DMS 273 treated with DMSO at 0.1 percent for 48 hours (cell line): ENCODE measurements at regions not wholly inside any gene's neighbourhood (a gene's known extent, or its start where the extent isn't known, plus 50 kb on each side); places are given as distances from the start of the nearest gene placed in this dataset.

ENCODE experiments used
- DNase-seq: peaks from one replicate; lab custom pipeline; 2025; lab: John Stamatoyannopoulos, UW

DNA sequence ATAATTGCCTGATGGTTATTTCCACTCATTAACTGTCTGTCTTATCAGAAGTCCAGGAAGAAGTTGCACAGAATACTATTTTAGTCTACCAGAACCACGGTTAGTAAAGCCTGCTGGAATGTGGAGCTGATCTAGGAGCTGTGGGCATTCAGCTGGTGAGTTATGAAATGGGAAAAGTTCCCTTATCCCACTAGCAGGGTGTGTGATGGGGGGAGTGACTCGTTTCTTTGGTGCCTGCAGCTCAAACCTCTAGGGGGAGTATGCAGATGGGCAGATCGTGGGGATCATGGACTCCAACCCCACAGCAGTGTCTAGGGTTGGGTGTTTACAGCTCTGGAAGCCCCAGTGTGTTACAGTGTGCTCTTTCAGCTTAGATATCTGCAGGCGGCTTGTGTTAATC lies 305.7 kb upstream of the BOD1L1 start:
- DNase-seq: no peak

DNA sequence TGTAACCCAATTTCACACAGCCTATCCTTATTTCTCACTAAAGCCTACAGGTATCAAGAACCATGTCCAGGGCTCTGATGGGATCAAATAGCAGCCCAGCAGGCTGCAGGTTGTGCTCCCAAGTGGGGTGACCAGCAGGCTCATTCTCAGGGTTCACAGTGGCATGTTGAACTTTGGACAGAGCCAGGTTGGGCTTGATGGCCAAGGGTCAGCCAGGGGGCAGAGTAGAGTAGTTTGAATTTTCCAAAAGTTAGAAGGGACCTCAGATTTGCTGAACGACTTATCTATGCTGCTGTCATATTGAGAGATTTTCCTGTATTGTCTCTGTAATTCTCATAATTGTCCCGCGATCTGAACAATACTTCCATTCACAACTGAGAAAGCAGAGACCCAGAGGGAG lies 310.8 kb upstream of the BOD1L1 start:
- no peak for DNase-seq

DNA sequence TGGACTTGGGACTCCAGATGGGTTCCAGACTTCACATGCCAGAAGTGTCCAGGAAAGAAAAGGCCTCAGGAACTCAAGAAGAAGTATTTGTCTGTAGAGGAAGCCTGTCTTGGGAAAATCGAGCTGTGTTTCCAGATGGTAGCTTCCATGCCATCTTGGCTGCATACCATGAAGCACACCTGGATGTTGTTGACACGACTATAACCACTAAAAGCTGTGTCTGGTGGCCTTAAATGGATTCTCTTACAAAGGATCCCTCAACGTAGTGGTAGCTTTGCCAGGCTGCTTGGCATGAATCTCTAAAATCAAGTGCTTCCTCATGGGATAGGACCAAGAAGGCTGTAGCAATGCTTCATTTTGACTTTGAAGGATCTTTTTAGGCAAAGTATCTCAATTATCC lies 313.4 kb upstream of the BOD1L1 start:
- DNase-seq: no peak

DNA sequence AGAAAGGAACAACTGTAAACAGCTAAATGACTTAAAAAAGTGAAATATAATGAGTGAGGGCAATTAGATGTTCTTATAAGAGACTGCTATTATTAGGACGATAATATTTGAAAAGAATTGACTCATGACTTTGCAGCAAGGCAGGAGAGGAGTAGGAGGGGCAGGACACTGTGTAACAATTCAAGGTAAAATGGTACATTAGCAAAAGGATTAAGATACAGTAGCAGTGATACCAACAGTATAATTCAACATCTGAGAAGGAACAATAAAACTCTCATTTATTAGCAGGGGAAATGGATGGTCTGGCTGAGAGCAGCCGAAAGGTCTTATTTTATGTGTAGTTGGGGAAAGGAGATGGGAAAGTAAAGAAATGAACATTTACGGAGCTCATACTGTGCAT lies 315.5 kb upstream of the BOD1L1 start:
- no peak for DNase-seq

DNA sequence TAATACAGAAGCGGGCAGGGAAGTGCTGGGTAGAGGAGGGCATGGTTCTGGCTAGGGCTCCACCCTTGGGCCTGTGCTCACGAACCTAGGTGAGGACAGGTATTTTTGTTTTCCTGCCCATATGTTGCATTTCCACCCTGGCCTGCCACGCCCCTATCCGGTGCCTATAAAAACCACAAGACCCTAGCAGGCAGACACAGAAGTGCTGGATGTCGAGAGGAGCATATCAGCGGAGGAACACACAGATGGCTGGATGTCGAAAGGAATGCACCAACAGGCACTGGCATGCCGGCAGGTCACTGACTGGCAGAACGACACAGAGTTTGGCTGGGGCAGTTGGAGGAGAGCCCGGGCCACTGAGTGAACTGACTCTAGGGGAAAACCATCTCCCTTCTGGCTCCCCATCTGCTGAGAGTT lies 316.6 kb upstream of the BOD1L1 start:
- peak; percentile 91 for DNase-seq

DNA sequence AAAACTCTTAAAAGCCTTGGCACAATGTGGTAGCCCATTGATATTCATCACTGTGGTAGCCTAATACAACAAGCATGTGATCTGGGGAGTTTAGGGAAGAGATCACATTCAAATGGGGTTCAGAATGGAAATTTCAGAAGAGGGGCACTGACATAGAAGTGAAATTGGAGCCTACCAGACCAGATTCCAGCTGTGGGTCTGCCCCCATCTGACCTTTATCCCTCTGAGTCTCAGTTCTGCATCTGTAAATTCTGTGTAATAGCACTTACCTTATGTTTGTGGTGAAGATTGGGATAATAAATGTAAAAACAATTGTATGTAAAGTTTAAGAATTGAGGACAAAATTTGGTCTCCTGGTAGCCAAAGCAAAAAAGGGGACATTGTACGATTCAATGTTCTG lies 320.4 kb upstream of the BOD1L1 start:
- no peak for DNase-seq

DNA sequence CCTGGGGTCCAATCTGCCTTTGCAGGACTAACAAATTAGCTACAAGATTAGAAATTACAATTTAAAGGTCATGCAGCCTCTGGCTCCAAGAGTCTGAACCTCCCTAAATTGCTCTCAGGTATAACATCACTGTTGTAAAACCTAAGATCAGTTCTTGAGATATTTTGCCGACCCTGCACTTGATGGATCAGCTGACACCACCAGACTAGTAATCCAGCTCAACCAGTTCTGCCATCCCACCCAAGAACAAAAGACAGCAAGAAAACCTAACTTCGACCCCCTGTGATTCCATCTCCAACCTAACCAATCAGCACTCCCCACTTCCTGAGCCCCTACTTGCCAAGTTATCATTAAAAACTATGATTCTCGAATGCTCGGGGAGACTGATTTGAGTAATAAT lies 323.0 kb upstream of the BOD1L1 start:
- no peak for DNase-seq

DNA sequence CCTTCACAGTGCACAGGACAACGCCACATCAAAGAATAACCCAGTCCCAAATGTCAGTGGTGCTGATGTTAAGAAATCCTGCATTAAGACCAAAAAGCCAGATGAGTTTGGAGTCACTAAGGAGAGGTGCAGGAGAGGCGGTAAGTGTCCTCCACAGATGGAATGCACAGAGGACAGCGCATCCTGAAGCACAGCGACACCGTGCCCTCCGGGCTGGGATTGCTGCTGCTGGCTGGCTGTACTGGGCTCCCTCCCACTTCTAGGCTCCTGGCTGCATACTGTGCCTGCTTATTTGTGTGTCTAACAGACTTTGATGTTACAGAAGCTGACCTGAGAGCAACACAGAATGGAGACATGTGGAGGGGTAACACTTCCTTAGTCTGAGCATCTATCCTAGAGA lies 325.6 kb upstream of the BOD1L1 start:
- no peak for DNase-seq

DNA sequence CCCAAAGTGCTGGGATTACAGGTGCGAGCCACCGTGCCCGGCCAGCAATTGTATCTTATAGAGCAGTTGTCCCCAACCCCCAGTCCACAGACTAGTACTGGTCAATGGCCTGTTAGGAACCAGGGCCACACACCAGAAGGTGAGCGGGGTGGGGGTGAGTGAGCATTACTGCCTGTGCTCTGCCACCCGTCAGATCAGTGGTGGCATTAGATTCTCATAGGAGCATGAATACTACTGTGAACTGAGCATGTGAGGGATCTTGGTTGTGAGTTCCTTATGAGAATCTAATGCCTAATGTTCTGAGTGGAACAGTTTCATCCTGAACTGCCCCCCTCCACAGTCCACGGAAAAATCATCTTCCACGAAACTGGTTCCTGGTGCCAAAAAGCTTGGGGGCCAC lies 328.0 kb upstream of the BOD1L1 start:
- DNase-seq: no peak

DNA sequence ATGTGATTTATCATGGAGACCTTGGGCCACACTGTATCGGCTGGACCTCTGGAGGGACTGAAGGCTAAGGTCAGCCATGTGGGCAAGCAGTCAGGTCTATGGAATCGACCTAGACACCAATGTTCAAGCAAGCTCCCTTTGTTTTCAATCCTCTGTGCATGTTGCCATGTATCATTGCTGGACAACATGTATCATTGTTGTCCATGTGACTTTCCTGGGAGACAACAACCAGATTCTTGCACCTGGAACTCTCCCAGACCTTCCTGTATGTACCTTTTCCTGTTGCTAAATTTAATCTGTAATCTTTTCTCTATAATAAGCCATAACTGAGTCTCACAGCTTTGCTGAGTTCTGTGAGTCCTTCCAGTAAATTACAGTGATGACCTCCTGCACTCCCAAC lies 329.4 kb upstream of the BOD1L1 start:
- DNase-seq: no peak

DNA sequence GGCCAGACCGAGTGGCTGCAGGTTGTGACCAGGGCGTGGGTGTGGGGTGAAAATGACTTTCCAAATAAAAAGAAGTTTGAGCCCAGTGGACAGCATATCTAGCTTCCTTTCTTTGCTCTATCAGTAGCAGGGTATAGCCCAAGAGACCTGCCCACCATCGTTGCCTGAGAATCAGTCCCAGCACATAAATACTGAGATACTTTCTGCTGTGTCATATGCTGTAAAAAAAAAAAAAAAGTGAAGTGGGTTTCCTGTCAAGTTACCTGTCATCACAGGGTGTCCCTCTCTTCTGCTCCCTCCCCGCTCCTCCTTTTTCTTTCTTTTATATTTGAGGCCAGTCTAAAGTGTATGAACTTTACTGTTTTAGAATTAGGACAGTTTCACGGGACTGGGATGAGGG lies 330.3 kb upstream of the BOD1L1 start:
- DNase-seq: no peak

DNA sequence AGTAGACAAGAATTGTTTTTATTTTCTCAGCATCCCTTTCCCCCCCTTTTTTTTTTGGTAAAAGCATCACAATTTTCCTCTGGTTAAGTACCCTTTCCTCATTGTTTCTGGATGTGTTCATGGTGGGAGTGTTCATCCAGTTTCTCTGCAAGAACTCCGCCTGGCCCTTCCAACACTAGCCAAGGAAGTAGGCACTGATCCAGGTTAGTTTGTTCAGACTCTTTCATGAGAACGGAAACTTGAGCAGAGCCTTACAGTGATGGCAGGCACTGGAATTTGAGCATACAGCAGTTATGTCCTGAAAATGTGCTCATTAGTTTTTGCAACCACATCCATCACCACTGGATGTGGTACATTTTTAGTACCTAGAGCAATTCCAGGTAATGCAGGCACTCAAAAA lies 336.1 kb upstream of the BOD1L1 start:
- no peak for DNase-seq

DNA sequence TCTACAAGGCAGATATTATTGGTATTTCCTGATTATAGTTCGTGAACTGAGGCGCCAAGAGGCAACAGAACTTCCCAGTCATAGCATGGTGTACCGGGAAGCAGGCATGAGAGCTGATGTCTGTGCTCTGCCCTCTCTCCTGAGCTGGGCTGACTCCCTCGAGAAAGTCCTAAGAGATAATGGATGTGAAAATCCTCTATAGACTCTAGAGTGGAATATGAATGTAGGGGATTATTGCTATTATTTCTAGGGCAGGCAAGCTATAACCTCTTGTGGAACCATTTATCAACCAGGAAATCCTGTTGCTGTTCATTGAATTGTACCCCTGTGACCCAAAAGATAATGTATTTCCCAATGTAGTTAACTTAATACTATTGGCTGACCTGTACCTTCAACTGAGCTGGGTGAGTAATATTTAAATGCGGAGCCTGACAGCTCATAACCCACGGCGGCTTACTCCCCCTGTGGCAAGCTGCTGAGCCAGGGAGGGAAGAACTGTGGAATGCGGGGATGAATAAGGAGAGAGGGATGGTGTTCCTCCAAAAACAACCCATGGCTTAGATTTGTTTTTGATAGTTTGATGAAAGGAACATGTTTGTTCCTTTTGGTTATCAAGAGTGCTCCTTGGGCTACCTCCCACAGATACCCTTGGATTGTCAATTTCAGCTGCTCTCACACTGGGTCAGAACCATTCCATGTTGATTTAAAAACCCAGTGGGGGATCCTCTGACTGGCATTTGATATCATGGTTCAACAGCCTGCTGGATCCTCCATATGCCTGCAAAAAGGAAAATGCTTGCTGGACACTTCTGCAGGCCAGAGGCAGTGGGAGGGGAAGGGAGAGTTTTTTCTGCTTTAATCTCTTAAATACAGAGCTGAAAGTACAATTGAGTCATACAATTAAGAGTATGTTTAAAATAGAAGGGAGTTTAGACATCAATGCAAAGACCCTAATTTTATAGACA lies 339.0 kb upstream of the BOD1L1 start:
- no peak for DNase-seq

DNA sequence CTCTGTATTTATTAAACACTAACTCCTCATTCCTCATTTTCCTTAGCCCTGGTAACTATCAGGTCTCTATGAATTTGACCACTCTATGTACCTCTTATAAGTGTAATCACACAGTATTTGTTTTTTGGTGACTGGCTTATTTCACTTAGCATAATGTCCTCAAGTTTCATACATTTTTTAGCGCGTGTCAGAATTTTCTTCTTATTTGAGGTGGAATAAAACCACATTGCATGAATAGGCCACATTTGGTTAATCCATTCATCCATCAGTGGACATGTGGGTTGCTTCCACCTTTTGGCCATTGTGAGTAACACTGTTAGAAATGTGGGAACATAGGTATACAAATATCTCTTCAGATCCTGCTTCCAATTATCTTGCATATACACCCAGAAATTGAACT lies 341.2 kb upstream of the BOD1L1 start:
- DNase-seq: no peak

DNA sequence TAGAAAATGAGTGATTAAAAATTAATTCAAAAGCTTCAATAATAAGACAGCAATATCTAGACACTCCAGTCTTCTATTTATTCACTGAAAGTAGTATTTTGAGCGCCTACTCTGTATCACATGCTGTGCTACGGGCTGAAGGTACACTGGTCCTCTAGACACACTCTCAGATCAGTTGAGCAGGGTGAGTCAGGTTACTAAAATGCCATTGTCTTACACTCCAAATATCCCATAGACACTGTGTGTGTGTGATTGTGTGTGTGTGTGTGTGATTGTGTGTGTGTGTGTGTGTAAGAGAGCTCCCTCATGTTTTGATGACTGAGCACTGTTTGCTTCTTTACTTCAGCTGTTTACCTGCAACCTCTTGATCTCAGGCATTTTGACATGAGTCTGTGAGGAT lies 342.8 kb upstream of the BOD1L1 start:
- DNase-seq: no peak

DNA sequence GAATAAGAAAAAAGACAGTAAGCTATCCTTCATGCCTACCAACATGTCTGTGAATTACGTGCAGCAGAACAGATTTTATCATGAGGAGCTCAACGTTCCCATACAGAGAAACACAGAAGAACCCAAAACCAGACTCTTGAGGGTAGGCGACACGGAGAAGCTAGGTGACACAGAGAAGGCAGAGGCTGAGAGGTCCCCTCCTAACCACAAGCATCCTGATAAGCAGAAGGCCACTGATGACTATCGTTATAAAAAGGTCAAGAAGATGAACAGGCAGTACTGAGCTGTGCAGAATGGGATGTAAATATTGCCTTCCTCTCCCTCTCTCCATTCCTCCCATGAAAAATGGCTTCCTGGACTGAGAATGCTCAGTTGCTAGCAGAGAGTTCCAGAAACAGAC lies 350.2 kb upstream of the BOD1L1 start:
- DNase-seq: no peak

DNA sequence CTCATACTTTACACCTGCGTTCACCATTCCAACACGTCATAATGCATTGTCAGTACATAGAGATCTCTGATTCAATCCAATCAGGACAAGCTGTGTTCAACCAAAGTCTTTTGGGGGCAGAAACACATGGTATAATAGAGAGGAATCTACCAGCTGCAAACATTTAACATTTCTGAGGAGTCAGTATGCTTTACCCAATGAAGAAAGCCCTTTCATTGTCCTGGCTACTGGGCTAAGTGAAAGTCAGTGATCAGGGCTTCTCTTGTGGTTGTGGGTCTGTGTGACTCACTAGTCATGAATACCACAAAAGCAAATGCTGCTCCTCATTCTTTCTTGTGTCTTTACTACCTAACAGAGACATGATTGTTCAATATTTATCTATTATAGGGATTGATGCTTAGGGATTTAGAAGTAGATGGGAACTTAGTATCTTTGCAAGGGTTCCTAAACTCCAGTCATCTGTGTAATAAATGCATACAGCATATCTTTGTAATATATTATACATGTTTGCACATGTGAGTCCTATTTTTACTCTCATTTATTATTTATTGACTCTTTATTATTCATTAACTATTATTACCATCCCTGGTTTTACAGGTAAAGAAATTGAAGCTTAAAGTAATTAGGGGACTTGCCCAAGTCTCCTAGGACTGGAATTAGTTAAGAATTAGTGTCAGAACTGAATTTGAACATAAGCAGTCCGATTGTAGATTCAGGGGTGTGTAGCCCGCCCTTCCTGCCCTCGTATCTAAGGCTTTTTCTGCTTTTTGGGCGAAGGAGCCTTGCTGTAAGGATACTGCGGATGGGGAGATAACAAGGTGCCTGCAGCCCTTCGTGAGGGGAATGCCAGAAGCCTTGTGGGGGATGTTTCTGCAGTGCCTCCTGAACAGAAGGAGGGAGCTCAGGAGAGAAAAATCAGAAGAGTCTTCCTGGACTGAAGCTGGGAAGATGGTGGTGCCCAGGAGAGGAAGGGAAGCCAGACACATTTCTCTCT lies 353.1 kb upstream of the BOD1L1 start:
- DNase-seq: no peak

DNA sequence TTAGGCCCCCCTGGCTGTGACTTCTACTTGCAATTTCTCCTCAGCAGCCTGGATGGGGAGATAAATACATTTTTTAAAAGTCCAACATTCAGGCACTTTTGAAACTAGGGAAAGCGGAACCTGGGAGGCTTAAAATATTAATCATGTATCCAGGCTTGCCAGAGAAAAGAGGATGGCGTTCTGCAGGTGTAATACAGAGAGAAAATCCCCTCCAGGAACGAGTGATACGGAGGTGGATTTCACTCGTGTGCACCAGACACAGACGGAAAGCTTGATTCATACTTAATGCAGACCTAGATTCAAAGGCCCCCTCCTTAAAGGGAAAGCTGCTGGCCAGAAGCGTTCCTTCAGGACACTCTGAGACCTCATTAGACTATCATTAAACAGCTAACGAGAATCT lies 354.0 kb upstream of the BOD1L1 start:
- no peak for DNase-seq

DNA sequence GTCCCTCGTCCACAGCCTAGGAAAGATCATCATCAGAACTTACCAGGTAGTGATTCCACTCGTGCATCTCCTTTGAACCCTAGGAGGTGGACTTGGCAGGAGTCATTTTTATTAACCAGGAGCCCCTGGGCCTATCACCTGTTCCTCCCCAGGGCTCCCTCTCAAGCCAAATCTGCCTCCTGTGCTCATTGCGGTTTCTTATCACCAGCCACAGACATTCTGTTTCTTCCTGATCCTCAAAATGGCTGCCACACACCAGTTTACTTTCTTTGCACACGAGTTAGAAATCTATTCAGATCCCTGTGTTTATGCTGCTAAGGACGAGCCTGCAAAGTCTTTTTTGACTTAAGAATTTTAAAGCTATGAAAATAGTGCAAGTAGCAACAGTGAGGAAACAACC lies 354.5 kb upstream of the BOD1L1 start:
- DNase-seq: no peak

DNA sequence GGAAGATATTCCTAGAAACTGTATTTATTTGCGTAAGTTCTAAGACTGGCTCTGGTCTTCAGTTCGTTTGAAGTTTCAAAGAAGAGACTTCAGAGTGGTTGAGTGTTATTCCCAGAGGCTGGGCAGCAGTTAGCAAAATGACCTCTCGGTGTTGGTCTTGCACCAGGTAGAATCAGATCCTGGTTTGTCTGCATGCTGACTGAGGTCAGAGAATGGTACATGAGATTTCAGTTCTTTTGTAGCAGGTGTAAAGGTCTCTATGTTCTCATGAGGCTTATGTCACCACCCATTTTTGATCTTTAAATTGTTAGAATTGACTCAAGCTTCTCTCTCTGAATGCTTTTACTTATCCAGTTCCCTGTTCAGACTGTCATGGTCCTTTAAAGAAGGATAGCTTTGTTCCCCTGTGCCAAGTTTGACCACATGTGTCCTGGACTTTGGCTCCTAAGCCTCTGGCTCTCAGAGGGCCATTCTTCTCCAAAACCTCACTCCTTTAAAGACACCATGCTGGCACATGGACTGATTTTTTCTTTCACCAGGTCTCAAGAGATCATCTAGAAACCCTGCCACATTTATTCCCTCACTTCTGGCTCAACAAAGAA lies 355.8 kb upstream of the BOD1L1 start:
- DNase-seq: no peak

DNA sequence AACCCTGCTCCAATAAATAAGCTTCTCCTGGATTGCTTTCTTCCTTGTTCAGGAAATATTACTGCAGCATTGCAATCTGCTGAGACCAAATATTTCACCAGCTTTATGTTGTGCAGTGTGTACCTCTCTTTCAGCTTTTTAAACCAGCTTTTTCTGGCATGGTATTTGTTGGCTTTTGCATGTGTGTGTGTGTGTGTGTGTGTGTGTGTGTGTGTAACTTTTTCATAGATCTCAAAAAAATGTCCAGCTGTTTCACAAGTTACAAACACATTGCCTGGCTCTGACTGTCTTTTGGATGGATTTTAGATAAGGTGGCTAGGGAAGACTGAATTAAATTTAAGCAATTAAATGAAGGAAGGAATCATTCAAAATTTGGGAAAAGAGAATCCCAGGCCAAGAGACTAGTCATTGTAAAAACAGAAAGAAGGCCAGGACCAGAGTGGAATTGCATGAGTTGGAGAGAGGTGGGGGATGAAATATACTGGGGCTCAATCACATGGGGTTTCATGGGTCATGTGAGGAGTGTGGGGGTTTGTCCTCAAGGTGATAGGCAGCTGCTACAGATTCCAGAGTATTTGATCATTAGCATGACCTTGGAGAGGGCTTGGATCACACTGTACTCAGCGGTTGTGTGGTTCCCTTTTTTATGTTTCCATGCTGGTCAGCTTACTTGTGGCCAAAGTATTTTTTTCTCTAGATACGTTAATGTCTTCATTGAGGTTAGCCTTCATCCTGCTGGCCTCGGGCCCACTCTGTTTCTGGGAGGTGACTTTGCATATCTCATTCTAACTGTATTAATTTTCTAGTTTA lies 357.7 kb upstream of the BOD1L1 start:
- no peak for DNase-seq

DNA sequence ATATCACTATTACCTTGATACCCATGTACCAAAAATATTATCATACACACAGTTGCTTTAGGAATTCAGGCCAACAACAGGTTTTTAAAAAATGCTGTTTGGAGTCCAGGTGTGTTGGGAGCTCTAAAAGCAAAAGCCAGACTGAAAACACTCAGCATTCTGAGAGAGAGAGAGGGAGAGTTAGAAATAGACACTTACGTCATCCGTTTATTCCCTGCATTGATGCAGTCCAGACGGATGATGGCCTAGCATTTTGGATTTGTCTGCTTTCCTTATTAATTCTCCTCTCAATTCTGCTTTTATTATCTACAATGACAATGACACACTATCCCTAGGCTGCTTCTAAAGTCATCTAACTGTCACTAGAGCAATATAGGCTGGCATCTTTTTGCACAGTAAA lies 358.3 kb upstream of the BOD1L1 start:
- no peak for DNase-seq
